ENCODE measurements at regions not wholly inside any gene's neighbourhood (a gene's known extent, or its start where the extent isn't known, plus 50 kb on each side); places are given as distances from the start of the nearest gene placed in this dataset.

DNA sequence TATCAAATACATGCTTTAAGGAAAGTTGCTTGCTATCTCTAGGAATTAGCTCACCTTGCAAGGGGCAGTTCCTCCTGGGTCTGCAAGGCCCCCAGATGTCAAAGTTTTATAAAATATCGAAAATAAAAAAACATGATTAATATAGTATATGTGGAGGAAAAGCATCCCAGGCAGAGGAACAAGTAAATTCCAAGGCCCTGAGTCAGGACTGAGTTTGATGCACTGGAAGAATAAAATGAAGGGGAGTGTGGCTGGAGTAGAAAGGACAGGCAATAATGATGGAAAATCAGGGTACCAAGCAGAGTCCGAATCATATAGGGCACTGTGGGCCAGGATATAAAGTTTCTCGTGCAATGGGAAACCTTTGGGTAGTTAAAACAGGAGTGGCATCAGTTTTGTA lies 112.4 kb upstream of the EEPD1 start:
- FAIRE-seq: no peak
- Histone ChIP-seq H3K4me3 (no peak overlapping the region), H3K27ac (peak overlapping the region in 1 of 2 experiments; percentile 61; a peak in 3 of 6 replicates), H3K4me1 (peaks cover 34% of the 10 kb centered on the region), H3K9me3 (no peaks in the 10 kb centered on the region), H3K4me2 (no peak overlapping the region)
- ChIA-PET POLR2A (no interaction called here), CTCF (interaction anchor here (0.6 to 1.6 kb wide), 4 partner anchors 9 to 56 kb away, joined by 3 to 6 read pairs (median 4); no protein-coding TSS in a partner anchor)
- no peak for DNase-seq (ENCODE audit: low read depth in 1 of 2, low spot score in 1 of 2)
- no peak for ATAC-seq
- WGBS (ENCODE audit: missing lambda C conversion rate): 75% methylated on average over 3 of the region's 3 CpGs
- no peak for TF ChIP-seq ZFP36 (IDR thresholded peaks at IDR 0.05; ENCODE audit: borderline replicate concordance, partially characterized antibody)
- no peak for TF ChIP-seq FOSL2 (IDR thresholded peaks at IDR 0.05)
- TF ChIP-seq FOSL2 (CRISPR knock-in tag; IDR thresholded peaks at IDR 0.05): 0 out of 2 replicates have a peak, but pooled peaks have one; percentile 3
- no peak for TF ChIP-seq CEBPB (IDR thresholded peaks at IDR 0.05)
- TF ChIP-seq, protein P1, sequence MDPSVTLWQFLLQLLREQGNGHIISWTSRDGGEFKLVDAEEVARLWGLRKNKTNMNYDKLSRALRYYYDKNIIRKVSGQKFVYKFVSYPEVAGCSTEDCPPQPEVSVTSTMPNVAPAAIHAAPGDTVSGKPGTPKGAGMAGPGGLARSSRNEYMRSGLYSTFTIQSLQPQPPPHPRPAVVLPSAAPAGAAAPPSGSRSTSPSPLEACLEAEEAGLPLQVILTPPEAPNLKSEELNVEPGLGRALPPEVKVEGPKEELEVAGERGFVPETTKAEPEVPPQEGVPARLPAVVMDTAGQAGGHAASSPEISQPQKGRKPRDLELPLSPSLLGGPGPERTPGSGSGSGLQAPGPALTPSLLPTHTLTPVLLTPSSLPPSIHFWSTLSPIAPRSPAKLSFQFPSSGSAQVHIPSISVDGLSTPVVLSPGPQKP (IDR thresholded peaks at IDR 0.05; ENCODE audit: low read depth, low read length): no peak
- no peak for TF ChIP-seq FOSB (CRISPR knock-in tag; IDR thresholded peaks at IDR 0.05)
- no peak for TF ChIP-seq POLR2AphosphoS2 (conservative IDR thresholded peaks at IDR 0.05; ENCODE audit: low read length)
- TF ChIP-seq, protein P2, sequence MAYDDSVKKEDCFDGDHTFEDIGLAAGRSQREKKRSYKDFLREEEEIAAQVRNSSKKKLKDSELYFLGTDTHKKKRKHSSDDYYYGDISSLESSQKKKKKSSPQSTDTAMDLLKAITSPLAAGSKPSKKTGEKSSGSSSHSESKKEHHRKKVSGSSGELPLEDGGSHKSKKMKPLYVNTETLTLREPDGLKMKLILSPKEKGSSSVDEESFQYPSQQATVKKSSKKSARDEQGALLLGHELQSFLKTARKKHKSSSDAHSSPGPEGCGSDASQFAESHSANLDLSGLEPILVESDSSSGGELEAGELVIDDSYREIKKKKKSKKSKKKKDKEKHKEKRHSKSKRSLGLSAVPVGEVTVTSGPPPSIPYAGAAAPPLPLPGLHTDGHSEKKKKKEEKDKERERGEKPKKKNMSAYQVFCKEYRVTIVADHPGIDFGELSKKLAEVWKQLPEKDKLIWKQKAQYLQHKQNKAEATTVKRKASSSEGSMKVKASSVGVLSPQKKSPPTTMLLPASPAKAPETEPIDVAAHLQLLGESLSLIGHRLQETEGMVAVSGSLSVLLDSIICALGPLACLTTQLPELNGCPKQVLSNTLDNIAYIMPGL (CRISPR knock-in tag; IDR thresholded peaks at IDR 0.05; ENCODE audit: borderline replicate concordance): no peak

DNA sequence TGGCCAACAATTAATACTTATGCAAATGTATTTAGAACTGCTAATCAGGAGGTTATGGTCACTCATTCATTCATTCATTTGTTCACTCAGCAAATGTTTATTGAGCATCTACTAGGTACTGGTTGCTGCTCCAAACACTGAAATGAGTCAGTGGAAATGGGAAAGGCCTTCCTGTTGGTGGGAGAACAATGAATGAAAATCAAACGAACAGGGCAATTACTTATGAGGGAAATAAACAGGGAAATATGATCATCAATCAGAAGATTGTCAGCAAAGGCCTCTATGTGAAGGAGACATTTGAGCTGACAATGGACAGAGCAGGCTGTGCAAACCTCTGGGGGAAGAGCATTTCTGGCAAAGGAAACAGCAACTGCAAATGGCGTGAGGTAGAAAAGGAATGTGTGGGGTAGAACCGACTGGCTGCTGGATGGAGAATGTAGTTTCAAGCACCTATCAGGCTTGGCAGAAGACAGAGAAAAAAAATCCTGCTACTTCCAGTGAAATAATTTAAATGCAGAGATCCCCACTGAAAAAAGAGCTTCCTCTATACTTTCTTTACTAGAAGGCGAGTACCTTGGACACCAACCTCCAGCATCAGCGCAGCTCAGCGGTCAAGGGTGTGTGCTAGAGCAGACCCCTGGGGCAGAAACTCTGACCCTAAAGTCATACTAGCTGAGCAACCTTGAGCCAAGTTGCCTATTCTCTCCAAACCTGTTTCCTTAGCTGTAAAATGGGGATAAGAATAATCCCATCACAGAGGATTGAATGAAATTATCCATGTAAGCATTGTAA lies 108.8 kb upstream of the EEPD1 start:
- Histone ChIP-seq H3K27ac (no peak overlapping the region), H3K4me2 (no peak overlapping the region), H3K9me3 (no peaks in the 10 kb centered on the region), H3K4me3 (no peak overlapping the region), H3K4me1 (peaks cover 17% of the 10 kb centered on the region; the same call in 2 of the 3 replicates)
- 69% methylated on average over 6 of the region's 6 CpGs for whole genome bisulfite sequencing (ENCODE audit: missing lambda C conversion rate)
- ChIA-PET CTCF (interaction anchor here (1.0 to 1.6 kb wide), 3 partner anchors 13 to 72 kb away, joined by 3 to 4 read pairs (median 4); no protein-coding TSS in a partner anchor), POLR2A (no interaction called here)
- DNase-seq (ENCODE audit: low read depth in 1 of 2, low spot score in 1 of 2) (no peak), FAIRE-seq (no peak), ATAC-seq (no peak)
- TF ChIP-seq RAD21 (conservative IDR thresholded peaks at IDR 0.05 in 1 of 2, IDR thresholded peaks at IDR 0.05 in 1 of 2) (no peak), BHLHE40 (IDR thresholded peaks at IDR 0.05; ENCODE audit: low read depth, low read length) (no peak)

DNA sequence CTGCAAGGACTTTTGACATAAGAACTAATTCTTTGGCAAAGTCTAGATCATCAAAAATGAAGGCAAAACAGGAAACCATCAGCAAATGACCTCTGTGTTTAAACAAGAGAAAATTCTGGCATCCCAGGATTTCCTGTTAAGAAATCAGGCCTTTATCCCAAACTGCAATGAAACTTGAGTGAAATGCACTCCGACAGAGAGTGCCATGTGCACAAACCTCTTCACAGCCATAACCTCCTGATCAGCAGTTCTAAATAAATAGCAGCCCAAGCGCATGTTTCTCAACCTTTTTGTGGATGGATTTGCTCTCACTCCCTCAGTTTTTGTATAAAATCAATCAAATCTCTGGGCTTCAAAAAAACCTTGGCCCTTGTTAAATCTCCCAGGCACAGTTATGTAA lies 107.7 kb upstream of the EEPD1 start:
- TF ChIP-seq TP53 (CRISPR knock-in tag; IDR thresholded peaks at IDR 0.05): no peak
- TF ChIP-seq, protein P3, sequence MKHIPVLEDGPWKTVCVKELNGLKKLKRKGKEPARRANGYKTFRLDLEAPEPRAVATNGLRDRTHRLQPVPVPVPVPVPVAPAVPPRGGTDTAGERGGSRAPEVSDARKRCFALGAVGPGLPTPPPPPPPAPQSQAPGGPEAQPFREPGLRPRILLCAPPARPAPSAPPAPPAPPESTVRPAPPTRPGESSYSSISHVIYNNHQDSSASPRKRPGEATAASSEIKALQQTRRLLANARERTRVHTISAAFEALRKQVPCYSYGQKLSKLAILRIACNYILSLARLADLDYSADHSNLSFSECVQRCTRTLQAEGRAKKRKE (CRISPR knock-in tag; IDR thresholded peaks at IDR 0.05; ENCODE audit: low read depth): no peak
- TF ChIP-seq FOSL2 (IDR thresholded peaks at IDR 0.05): no peak
- no peak for TF ChIP-seq FOSL2 (CRISPR knock-in tag; IDR thresholded peaks at IDR 0.05)
- TF ChIP-seq GATA3 (IDR thresholded peaks at IDR 0.05; ENCODE audit: borderline replicate concordance): no peak
- ChIA-PET POLR2A (no interaction called here), CTCF (interaction anchor here (1.0 to 1.4 kb wide), 3 partner anchors 14 to 39 kb away, joined by 3 to 4 read pairs (median 3); no protein-coding TSS in a partner anchor)
- no peak for DNase-seq (ENCODE audit: low read depth in 1 of 2, low spot score in 1 of 2)
- WGBS (ENCODE audit: missing lambda C conversion rate): 85% methylated on average over 2 of the region's 2 CpGs
- no peak for FAIRE-seq
- Histone ChIP-seq H3K4me1 (peaks cover 17% of the 10 kb centered on the region; the same call in 2 of the 3 replicates), H3K4me2 (no peak overlapping the region), H3K9me3 (no peaks in the 10 kb centered on the region), H3K27ac (no peak overlapping the region), H3K4me3 (no peak overlapping the region)
- no peak for ATAC-seq

DNA sequence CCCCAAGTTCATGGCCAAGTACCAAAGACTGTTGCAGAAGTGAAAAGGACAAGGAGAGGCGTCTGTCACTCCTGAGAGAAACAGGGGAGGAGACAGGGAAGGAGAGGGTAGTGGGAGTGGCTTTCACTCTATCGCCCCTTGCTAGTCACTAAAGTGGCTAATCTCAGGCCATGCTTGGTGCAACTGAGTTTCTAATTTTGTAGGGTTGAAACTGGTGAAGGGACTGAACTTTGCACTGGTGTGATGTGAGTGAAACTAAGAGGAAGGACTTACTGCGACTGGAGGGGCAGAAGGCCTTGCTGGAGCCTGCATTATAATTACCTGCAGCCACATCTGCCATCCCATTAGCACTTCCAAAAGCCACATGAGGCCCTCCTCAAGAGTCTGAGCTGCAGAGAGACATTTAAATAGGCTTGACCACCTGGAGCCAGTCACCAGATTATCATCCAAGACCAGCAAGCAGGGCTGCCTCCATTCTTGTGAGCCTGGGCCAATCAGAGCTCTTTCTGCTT lies 107.2 kb upstream of the EEPD1 start:
- no peak overlapping the region for H3K4me2 ChIP-seq
- CTCF ChIA-PET: interaction anchor here (1.0 to 1.6 kb wide), 2 partner anchors 17 to 38 kb away, joined by 3 read pairs; no protein-coding TSS in a partner anchor
- H3K27ac ChIP-seq: no peak overlapping the region
- FAIRE-seq: no peak
- WGBS (ENCODE audit: missing lambda C conversion rate): 90% methylated on average over 3 of the region's 3 CpGs
- ATAC-seq: no peak
- no peak overlapping the region for H3K4me3 ChIP-seq
- no peak for DNase-seq (ENCODE audit: low read depth in 1 of 2, low spot score in 1 of 2)
- H3K9me3 ChIP-seq: no peaks in the 10 kb centered on the region
- POLR2A ChIA-PET: no interaction called here
- peaks cover 11% of the 10 kb centered on the region; the same call in 2 of the 3 replicates for H3K4me1 ChIP-seq
- TF ChIP-seq JUN (IDR thresholded peaks at IDR 0.05) (no peak), PHF8 (IDR thresholded peaks at IDR 0.05; ENCODE audit: borderline replicate concordance, low read depth) (no peak), NPAS2 (CRISPR knock-in tag; IDR thresholded peaks at IDR 0.05; ENCODE audit: borderline replicate concordance) (no peak), ZC3H11A (IDR thresholded peaks at IDR 0.05) (no peak), RFX5 (IDR thresholded peaks at IDR 0.05) (no peak), RARB (CRISPR knock-in tag; IDR thresholded peaks at IDR 0.05) (no peak), POLR2AphosphoS2 (conservative IDR thresholded peaks at IDR 0.05; ENCODE audit: low read length) (no peak), HOXA7 (CRISPR knock-in tag; IDR thresholded peaks at IDR 0.05) (no peak), CEBPB (IDR thresholded peaks at IDR 0.05) (no peak), HDAC2 (IDR thresholded peaks at IDR 0.05) (no peak)
- TF ChIP-seq, protein P4, sequence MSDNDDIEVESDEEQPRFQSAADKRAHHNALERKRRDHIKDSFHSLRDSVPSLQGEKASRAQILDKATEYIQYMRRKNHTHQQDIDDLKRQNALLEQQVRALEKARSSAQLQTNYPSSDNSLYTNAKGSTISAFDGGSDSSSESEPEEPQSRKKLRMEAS (IDR thresholded peaks at IDR 0.05): no peak
- TF ChIP-seq, protein P5, sequence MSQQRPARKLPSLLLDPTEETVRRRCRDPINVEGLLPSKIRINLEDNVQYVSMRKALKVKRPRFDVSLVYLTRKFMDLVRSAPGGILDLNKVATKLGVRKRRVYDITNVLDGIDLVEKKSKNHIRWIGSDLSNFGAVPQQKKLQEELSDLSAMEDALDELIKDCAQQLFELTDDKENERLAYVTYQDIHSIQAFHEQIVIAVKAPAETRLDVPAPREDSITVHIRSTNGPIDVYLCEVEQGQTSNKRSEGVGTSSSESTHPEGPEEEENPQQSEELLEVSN (IDR thresholded peaks at IDR 0.05; ENCODE audit: borderline replicate concordance, low read depth): no peak
- TF ChIP-seq, protein P6, sequence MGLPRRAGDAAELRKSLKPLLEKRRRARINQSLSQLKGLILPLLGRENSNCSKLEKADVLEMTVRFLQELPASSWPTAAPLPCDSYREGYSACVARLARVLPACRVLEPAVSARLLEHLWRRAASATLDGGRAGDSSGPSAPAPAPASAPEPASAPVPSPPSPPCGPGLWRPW (IDR thresholded peaks at IDR 0.05): no peak
